ENCODE measurements at regions not wholly inside any gene's neighbourhood (a gene's known extent, or its start where the extent isn't known, plus 50 kb on each side); places are given as distances from the start of the nearest gene placed in this dataset.

DNA sequence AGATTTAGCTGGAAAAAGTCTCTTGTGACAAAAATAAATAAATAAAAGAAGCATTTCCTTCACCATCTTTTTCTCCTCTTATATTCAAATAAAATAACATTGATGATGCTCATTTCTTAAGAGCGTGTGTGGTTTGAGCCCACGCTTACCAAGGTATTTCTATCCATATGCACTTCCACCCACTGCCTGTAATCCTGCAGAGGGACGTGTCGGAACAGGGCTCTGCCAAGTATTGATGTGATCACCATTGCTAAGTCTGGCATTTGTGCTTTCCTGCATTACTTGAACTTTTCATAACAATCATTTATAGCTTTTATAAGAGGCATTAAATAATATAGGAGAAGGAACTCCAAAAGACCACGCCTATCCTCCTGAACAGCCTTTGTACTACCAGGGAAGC, 107.6 kb downstream of the SHANK2 start:
- peaks cover 0 to 26% (median 0%) of the 10 kb centered on the region in 4 donors for H3K27me3 ChIP-seq
- no peak for DNase-seq (ENCODE audit: extremely low spot score)
- intact Hi-C loops (cut with DNase I): no loop called here
- 80% methylated on average over 5 of the region's 5 CpGs for WGBS
- H3K4me3 ChIP-seq: no peak overlapping the region
- TF ChIP-seq, protein P1, sequence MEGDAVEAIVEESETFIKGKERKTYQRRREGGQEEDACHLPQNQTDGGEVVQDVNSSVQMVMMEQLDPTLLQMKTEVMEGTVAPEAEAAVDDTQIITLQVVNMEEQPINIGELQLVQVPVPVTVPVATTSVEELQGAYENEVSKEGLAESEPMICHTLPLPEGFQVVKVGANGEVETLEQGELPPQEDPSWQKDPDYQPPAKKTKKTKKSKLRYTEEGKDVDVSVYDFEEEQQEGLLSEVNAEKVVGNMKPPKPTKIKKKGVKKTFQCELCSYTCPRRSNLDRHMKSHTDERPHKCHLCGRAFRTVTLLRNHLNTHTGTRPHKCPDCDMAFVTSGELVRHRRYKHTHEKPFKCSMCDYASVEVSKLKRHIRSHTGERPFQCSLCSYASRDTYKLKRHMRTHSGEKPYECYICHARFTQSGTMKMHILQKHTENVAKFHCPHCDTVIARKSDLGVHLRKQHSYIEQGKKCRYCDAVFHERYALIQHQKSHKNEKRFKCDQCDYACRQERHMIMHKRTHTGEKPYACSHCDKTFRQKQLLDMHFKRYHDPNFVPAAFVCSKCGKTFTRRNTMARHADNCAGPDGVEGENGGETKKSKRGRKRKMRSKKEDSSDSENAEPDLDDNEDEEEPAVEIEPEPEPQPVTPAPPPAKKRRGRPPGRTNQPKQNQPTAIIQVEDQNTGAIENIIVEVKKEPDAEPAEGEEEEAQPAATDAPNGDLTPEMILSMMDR (IDR thresholded peaks at IDR 0.05): no peak
- TF ChIP-seq EP300 (IDR thresholded peaks at IDR 0.05) (no peak), POLR2AphosphoS5 (IDR thresholded peaks at IDR 0.05) (no peak), POLR2A (IDR thresholded peaks at IDR 0.05; ENCODE audit: low read depth) (no peak)
- H3K36me3 ChIP-seq: no peaks in the 10 kb centered on the region
- H3K4me1 ChIP-seq: peaks cover 0 to 7% (median 6%) of the 10 kb centered on the region in 4 donors
- no peaks in the 10 kb centered on the region for H3K9me3 ChIP-seq
- no peak overlapping the region for H3K27ac ChIP-seq (replicated peaks in 1 of 4)

DNA sequence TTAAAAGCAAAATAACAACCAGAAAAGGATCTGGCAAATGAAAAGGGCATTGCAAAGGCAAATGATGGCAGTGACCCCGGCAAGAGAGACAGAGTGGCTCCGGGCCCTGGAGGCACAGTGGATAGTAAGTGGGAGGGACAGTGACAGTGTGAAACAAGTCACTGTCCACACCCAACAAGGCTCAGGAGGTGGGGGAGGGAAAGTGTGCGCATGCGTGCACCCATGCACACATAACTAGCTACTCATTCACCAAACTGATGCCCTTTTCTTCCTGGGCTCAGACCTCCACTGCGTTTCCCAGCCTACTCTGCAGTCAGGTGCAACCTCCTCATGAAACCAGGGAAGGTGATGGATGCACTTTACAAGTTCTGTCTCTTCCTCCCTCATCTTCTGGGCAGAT, 108.4 kb downstream of the SHANK2 start:
- peaks cover 0 to 11% (median 9%) of the 10 kb centered on the region in 4 donors for H3K4me1 ChIP-seq
- TF ChIP-seq POLR2AphosphoS5 (IDR thresholded peaks at IDR 0.05) (no peak), POLR2A (IDR thresholded peaks at IDR 0.05; ENCODE audit: low read depth) (no peak), EP300 (IDR thresholded peaks at IDR 0.05) (no peak)
- TF ChIP-seq, protein P1 (IDR thresholded peaks at IDR 0.05): no peak
- 94% methylated on average over 5 of the region's 5 CpGs for WGBS
- intact Hi-C loops (cut with DNase I): no loop called here
- H3K4me3 ChIP-seq: no peak overlapping the region
- H3K9me3 ChIP-seq: no peaks in the 10 kb centered on the region
- H3K27ac ChIP-seq (replicated peaks in 1 of 4): no peak overlapping the region
- DNase-seq (ENCODE audit: extremely low spot score): no peak
- no peaks in the 10 kb centered on the region for H3K36me3 ChIP-seq
- H3K27me3 ChIP-seq: peaks cover 0 to 26% (median 0%) of the 10 kb centered on the region in 4 donors

DNA sequence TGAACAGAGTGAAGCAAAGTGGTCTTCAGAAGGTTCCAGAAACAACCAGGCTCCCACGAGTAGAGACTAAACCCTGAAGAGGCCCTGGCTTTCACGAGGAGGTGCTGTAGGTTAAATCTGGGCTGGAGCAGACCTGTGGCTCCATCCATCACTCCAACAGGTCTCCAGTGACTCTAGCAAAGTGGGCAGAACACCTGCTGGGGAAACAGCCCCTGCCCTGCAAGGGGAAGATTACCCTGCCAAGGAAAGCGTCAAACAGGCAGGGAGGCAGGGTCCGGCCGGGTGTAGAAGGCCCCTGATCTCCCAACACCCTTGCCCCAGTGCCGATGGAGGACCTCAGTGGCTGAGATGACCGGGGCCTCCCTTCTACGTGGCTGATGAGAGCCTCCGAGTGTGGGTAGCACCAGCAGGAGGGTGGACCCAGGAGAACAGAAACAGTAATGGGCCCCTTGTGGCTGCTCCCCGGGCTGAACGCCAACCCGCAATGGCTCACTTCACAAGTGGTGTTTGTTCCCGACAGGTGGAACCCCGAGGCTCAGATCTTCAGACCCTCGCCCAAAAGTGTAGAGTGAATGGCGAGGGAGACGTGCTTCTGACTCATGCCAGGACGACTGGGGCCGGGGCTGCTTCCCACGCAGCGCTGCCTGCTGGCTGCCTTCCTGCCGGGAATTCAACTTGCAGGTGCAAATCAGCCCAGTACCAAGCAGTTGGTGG, 112.0 kb downstream of the SHANK2 start:
- intact Hi-C loops (cut with DNase I): no loop called here
- Histone ChIP-seq H3K27me3 (peaks cover 0 to 6% (median 0%) of the 10 kb centered on the region in 4 donors), H3K27ac (replicated peaks in 1 of 4) (no peak overlapping the region), H3K9me3 (no peaks in the 10 kb centered on the region), H3K36me3 (no peaks in the 10 kb centered on the region), H3K4me1 (peaks cover 0 to 11% (median 9%) of the 10 kb centered on the region in 4 donors), H3K4me3 (no peak overlapping the region)
- TF ChIP-seq POLR2AphosphoS5 (IDR thresholded peaks at IDR 0.05): no peak
- TF ChIP-seq, protein P1 (IDR thresholded peaks at IDR 0.05): no peak
- TF ChIP-seq EP300 (IDR thresholded peaks at IDR 0.05): no peak
- TF ChIP-seq POLR2A (IDR thresholded peaks at IDR 0.05; ENCODE audit: low read depth): no peak
- no peak for DNase-seq (ENCODE audit: extremely low spot score)
- 81% methylated on average over 14 of the region's 22 CpGs for WGBS

DNA sequence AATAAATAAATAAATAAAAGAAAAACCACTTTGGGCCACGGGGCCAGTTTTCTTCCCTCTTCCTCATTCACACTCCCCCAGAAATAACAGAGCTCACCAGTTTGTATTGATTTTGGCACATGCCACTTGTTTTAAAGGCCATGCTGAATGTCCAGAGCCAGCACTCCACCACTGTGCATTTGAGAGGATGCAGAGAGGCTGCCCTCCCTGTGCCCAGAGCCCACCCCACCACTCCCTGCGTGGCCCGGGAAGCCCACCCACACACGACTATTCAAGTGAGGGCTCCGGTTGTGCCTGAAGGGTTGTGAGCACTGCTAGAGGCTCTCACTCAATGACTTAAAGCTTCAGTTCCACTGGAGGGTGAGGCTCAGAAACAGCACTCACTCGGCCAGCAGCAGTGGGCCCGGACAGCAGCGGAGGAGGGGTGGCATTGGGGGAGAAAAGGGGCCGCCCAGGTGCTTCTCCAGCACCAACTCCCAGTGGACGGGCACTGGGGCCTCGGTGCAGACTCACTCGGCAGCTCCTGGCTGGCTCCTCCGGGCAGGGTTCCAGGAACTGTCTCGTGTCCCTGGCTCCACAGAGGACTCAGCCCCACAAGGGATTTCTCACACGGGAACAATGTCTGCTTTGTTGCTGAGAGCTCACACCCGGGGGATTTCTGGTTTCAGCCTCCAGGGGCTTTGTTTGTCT, 112.7 kb downstream of the SHANK2 start:
- Histone ChIP-seq H3K4me1 (peaks cover 0 to 11% (median 9%) of the 10 kb centered on the region in 4 donors), H3K36me3 (no peaks in the 10 kb centered on the region), H3K27me3 (no peaks in the 10 kb centered on the region), H3K9me3 (no peaks in the 10 kb centered on the region), H3K4me3 (no peak overlapping the region), H3K27ac (replicated peaks in 1 of 4) (no peak overlapping the region)
- TF ChIP-seq POLR2AphosphoS5 (IDR thresholded peaks at IDR 0.05): no peak
- TF ChIP-seq, protein P1 (IDR thresholded peaks at IDR 0.05): no peak
- no peak for DNase-seq (ENCODE audit: extremely low spot score)
- WGBS: 29% methylated on average over 12 of the region's 16 CpGs
- intact Hi-C loops (cut with DNase I): no loop called here
